Glutamatergic neuron (in vitro differentiated cells): ENCODE measurements at regions not wholly inside any gene's neighbourhood (a gene's known extent, or its start where the extent isn't known, plus 50 kb on each side); places are given as distances from the start of the nearest gene placed in this dataset.

Source experiments
- DNase-seq: peaks from one replicate; pipeline ENCODE4 v3.0.0; 2022
- H3K27ac Mint-ChIP-seq: one replicate; pipeline ENCODE4 v1.8.0; 2020; ENCODE audit warnings: mild to moderate bottlenecking, mixed read lengths, inconsistent platforms; ENCODE audit not compliant: unreplicated experiment
- H3K27me3 Mint-ChIP-seq: one replicate; pipeline ENCODE4 v1.8.0; 2020; ENCODE audit warnings: mild to moderate bottlenecking, moderate library complexity, mixed read lengths, inconsistent platforms; ENCODE audit not compliant: unreplicated experiment
- H3K36me3 Mint-ChIP-seq: one replicate; pipeline ENCODE4 v1.8.0; 2020; ENCODE audit warnings: mild to moderate bottlenecking, mixed read lengths, inconsistent platforms; ENCODE audit not compliant: unreplicated experiment
- H3K4me1 Mint-ChIP-seq: one replicate; pipeline ENCODE4 v1.8.0; 2020; ENCODE audit warnings: mild to moderate bottlenecking, low read depth, mixed read lengths, inconsistent platforms; ENCODE audit not compliant: unreplicated experiment
- H3K4me3 Mint-ChIP-seq: one replicate; pipeline ENCODE4 v1.8.0; 2020; ENCODE audit warnings: mild to moderate bottlenecking, mixed read lengths, inconsistent platforms; ENCODE audit not compliant: unreplicated experiment
- H3K9me3 Mint-ChIP-seq: one replicate; pipeline ENCODE4 v1.8.0; 2020; ENCODE audit warnings: mild to moderate bottlenecking, moderate library complexity, mixed read lengths, inconsistent platforms; ENCODE audit not compliant: unreplicated experiment
- CTCF ChIP-seq: fragments of 200-600 bp; sonication (generic); IDR thresholded peaks from one replicate; pipeline ENCODE4 v1.5.0; 2021; ENCODE audit not compliant: partially characterized antibody, unreplicated experiment

GRCh38 chr9:74284581-74285450 lies 212.3 kb upstream of the RORB start:
- TF ChIP-seq CTCF: no peak
- H3K4me1 Mint-ChIP-seq: peaks cover 6% of the 10 kb centered on the region
- no peaks in the 10 kb centered on the region for H3K27me3 Mint-ChIP-seq
- H3K36me3 Mint-ChIP-seq: no peaks in the 10 kb centered on the region
- no peak overlapping the region for H3K4me3 Mint-ChIP-seq
- DNase-seq: no peak
- H3K27ac Mint-ChIP-seq: no peak overlapping the region
- H3K9me3 Mint-ChIP-seq: no peaks in the 10 kb centered on the region

- Mint-ChIP-seq H3K27ac (no peak overlapping the region), H3K4me1 (no peaks in the 10 kb centered on the region), H3K27me3 (no peaks in the 10 kb centered on the region), H3K4me3 (no peak overlapping the region), H3K36me3 (no peaks in the 10 kb centered on the region), H3K9me3 (no peaks in the 10 kb centered on the region)
- no peak for DNase-seq
- TF ChIP-seq CTCF: no peak
Measured at GRCh38 chr9:74293479-74293878, 203.7 kb upstream of the RORB start.

- H3K9me3 Mint-ChIP-seq: no peaks in the 10 kb centered on the region
- no peaks in the 10 kb centered on the region for H3K27me3 Mint-ChIP-seq
- no peak for TF ChIP-seq CTCF
- no peaks in the 10 kb centered on the region for H3K4me1 Mint-ChIP-seq
- DNase-seq: no peak
- H3K27ac Mint-ChIP-seq: no peak overlapping the region
- H3K36me3 Mint-ChIP-seq: no peaks in the 10 kb centered on the region
- H3K4me3 Mint-ChIP-seq: no peak overlapping the region
Measured at GRCh38 chr9:74303945-74304344, 193.2 kb upstream of the RORB start.

- no peak for TF ChIP-seq CTCF
- no peaks in the 10 kb centered on the region for H3K36me3 Mint-ChIP-seq
- H3K4me3 Mint-ChIP-seq: no peak overlapping the region
- no peaks in the 10 kb centered on the region for H3K9me3 Mint-ChIP-seq
- H3K27me3 Mint-ChIP-seq: no peaks in the 10 kb centered on the region
- DNase-seq: no peak
- H3K4me1 Mint-ChIP-seq: no peaks in the 10 kb centered on the region
- no peak overlapping the region for H3K27ac Mint-ChIP-seq
Measured at GRCh38 chr9:74304598-74304997, 192.5 kb upstream of the RORB start.

GRCh38 chr9:74309654-74310053 lies 187.5 kb upstream of the RORB start:
- no peak for DNase-seq
- no peak for TF ChIP-seq CTCF
- Mint-ChIP-seq H3K9me3 (no peaks in the 10 kb centered on the region), H3K27ac (no peak overlapping the region), H3K36me3 (no peaks in the 10 kb centered on the region), H3K4me1 (no peaks in the 10 kb centered on the region), H3K4me3 (no peak overlapping the region), H3K27me3 (no peaks in the 10 kb centered on the region)
